GM12878 (cell line): ENCODE measurements at regions not wholly inside any gene's neighbourhood (a gene's known extent, or its start where the extent isn't known, plus 50 kb on each side); places are given as distances from the start of the nearest gene placed in this dataset.

Experiments used
- ATAC-seq: fragments of 200-7000 bp; cut with Tn5 transposase; 3 replicates; pipeline ENCODE4 v1.9.1; 2020; ENCODE audit warnings: mild to moderate bottlenecking, moderate library complexity
- BruUV-seq: library from RNA; stranded (reverse); fragments of 400-500 nt; replicated peaks from 2 replicates; lab custom pipeline; 2021; lab: Mats Ljungman, UMichigan
- CTCF ChIA-PET: fragments of 300-600 bp; sonication (Branson Sonifier 250); formaldehyde crosslinking; extraction: SDS; loops from one replicate; lab custom pipeline; 2021; ENCODE audit warnings: inconsistent platforms; lab: Yijun Ruan, JAX
- POLR2A ChIA-PET: fragments of 350-600 bp; formaldehyde crosslinking; extraction: SDS; loops from one replicate; lab custom pipeline; 2021; ENCODE audit warnings: inconsistent platforms; lab: Charles Lee
- RAD21 ChIA-PET: fragments of 300-600 bp; sonication (Branson Sonifier 250); formaldehyde crosslinking; loops from one replicate; lab custom pipeline; 2023; ENCODE audit warnings: antibody characterized with exemption; ENCODE audit not compliant: unreplicated experiment; lab: Charles Lee
- SMC1A ChIA-PET: fragments of 300-600 bp; sonication (Branson Sonifier 250); formaldehyde crosslinking; loops from one replicate; lab custom pipeline; 2023; ENCODE audit not compliant: unreplicated experiment, uncharacterized antibody; lab: Charles Lee
- DNase-seq: peaks from one replicate; pipeline ENCODE4 v3.0.0-alpha.2; 2011; ENCODE audit warnings: low read depth, low spot score
- FAIRE-seq: peaks from 3 replicates; lab custom pipeline; 2011; peaks lifted over from hg19 to GRCh38; lab: Jason Lieb, UNC
- H2AFZ ChIP-seq: 2 replicates; pipeline ENCODE4 v1.6.0; 2011; ENCODE audit warnings: low read depth, low read length, control low read depth; ENCODE audit not compliant: control insufficient read depth
- H3K27ac ChIP-seq: 2 replicates; pipeline ENCODE4 v1.5.1; 2011; ENCODE audit warnings: control low read depth; ENCODE audit not compliant: control insufficient read depth, insufficient read depth
- H3K27me3 ChIP-seq, 2 experiments: replicated peaks in 1 of 2; 2 replicates each; pipeline versions ENCODE4 v1.6.0 to v1.6.1; 2011; ENCODE audit warnings: low read length in 1 of 2; ENCODE audit not compliant: control insufficient read depth in 2 of 2, insufficient read depth in 2 of 2
- H3K36me3 ChIP-seq, 2 experiments: 2 replicates each; pipeline ENCODE4 v1.5.1; 2011; ENCODE audit warnings: low read length in 1 of 2; ENCODE audit not compliant: control insufficient read depth in 2 of 2, insufficient read depth in 2 of 2
- H3K4me1 ChIP-seq: 2 replicates; pipeline ENCODE4 v1.6.1; 2011; ENCODE audit warnings: mild to moderate bottlenecking, low read length, moderate library complexity, mixed read lengths; ENCODE audit not compliant: control insufficient read depth, insufficient read depth
- H3K4me2 ChIP-seq: 2 replicates; pipeline ENCODE4 v1.6.0; 2011; ENCODE audit warnings: control low read depth; ENCODE audit not compliant: control insufficient read depth, insufficient read depth
- H3K4me3 ChIP-seq: fragments of 200-600 bp; sonication (generic); 2 replicates; pipeline ENCODE4 v1.5.1; 2016
- H3K79me2 ChIP-seq: 2 replicates; pipeline ENCODE4 v1.6.0; 2011; ENCODE audit warnings: low read length; ENCODE audit not compliant: control insufficient read depth, insufficient read depth
- H3K9ac ChIP-seq: 2 replicates; pipeline ENCODE4 v1.8.0; 2011; ENCODE audit warnings: low read length, control low read depth, mixed read lengths; ENCODE audit not compliant: control insufficient read depth, insufficient read depth
- H3K9me3 ChIP-seq: replicated peaks from 3 replicates; pipeline ENCODE4 v1.5.1; 2011; ENCODE audit warnings: mild to moderate bottlenecking, low read length; ENCODE audit not compliant: control insufficient read depth, insufficient read depth
- H4K20me1 ChIP-seq: 2 replicates; pipeline ENCODE4 v1.6.0; 2011; ENCODE audit not compliant: control insufficient read depth, insufficient read depth
- BCL11A ChIP-seq: IDR thresholded peaks from 2 replicates; pipeline ENCODE4 v1.6.1; 2011; ENCODE audit warnings: low read depth, low read length
- DPF2 ChIP-seq: fragments of 450-650 bp; IDR thresholded peaks from 2 replicates; pipeline ENCODE4 v1.6.1; 2017; ENCODE audit warnings: mild to moderate bottlenecking
- HSF1 ChIP-seq: fragments of 150-350 bp; IDR thresholded peaks from 2 replicates; pipeline ENCODE4 v1.6.1; 2014; ENCODE audit warnings: mild to moderate bottlenecking, low read depth, low read length
- NFIC ChIP-seq: IDR thresholded peaks from 2 replicates; pipeline ENCODE4 v1.6.1; 2012; ENCODE audit warnings: low read depth, mild to moderate bottlenecking, inconsistent platforms, low read length, moderate library complexity
- PML ChIP-seq: IDR thresholded peaks from 2 replicates; pipeline ENCODE4 v1.6.1; 2012; ENCODE audit warnings: low read length, inconsistent platforms
- SMC3 ChIP-seq: IDR thresholded peaks from 2 replicates; pipeline ENCODE4 v1.6.1; 2011; ENCODE audit warnings: low read length, improper control_type of control experiment, borderline replicate concordance
- TCF12 ChIP-seq: IDR thresholded peaks from 2 replicates; pipeline ENCODE4 v1.6.1; 2011; ENCODE audit warnings: low read depth, mild to moderate bottlenecking, low read length
- ZNF622 ChIP-seq: fragments of 450-650 bp; IDR thresholded peaks from 2 replicates; pipeline ENCODE4 v1.6.1; 2017; ENCODE audit warnings: mild to moderate bottlenecking, inconsistent platforms
- WGBS: methylation state at CpG from one replicate; pipeline ENCODE4 v1.1.6; 2016; ENCODE audit warnings: low lambda C conversion rate; ENCODE audit not compliant: insufficient replicate concordance, insufficient coverage; ENCODE audit errors: missing lambda C conversion rate; 5-methylcytosine and 5-hydroxymethylcytosine counted together
- in situ Hi-C: fragments of 300-500 bp; cut with MboI; formaldehyde crosslinking; loops from 9 replicates; pipeline ENCODE4 v1.14.3; 2018; ENCODE audit warnings: mixed read lengths
- intact Hi-C: fragments of 100-400 bp; cut with micrococcal nuclease; formaldehyde crosslinking; loops from one replicate; pipeline ENCODE4 v1.14.2; 2022; ENCODE audit not compliant: unreplicated experiment
- TF ChIP-seq, protein P1 (sequence below): IDR thresholded peaks from 2 replicates; pipeline ENCODE4 v1.6.1; 2011; ENCODE audit warnings: borderline replicate concordance, low read depth, mild to moderate bottlenecking, moderate library complexity, mixed read lengths, low read length; ENCODE audit not compliant: insufficient read depth; ENCODE audit errors: extremely low read length
- TF ChIP-seq, protein P2 (sequence below): IDR thresholded peaks from 2 replicates; pipeline ENCODE4 v1.6.1; 2011; ENCODE audit warnings: low read depth, low read length, improper control_type of control experiment, borderline replicate concordance

GRCh38 chrX:95427389-95427788 is 1257.3 kb upstream of the DIAPH2 start:
- no peak for FAIRE-seq
- no peaks in the 10 kb centered on the region for H4K20me1 ChIP-seq
- H3K79me2 ChIP-seq: no peaks in the 10 kb centered on the region
- no peak overlapping the region for H3K4me2 ChIP-seq
- H3K4me1 ChIP-seq: no peaks in the 10 kb centered on the region
- in situ Hi-C loops: no loop called here
- H3K27me3 ChIP-seq: no peaks in the 10 kb centered on the region
- ChIA-PET SMC1A (no interaction called here), CTCF (no interaction called here), RAD21 (no interaction called here), POLR2A (no interaction called here)
- H3K27ac ChIP-seq: no peak overlapping the region
- no peak for TF ChIP-seq DPF2
- TF ChIP-seq TCF12: no peak
- no peak for TF ChIP-seq PML
- TF ChIP-seq, protein P1, sequence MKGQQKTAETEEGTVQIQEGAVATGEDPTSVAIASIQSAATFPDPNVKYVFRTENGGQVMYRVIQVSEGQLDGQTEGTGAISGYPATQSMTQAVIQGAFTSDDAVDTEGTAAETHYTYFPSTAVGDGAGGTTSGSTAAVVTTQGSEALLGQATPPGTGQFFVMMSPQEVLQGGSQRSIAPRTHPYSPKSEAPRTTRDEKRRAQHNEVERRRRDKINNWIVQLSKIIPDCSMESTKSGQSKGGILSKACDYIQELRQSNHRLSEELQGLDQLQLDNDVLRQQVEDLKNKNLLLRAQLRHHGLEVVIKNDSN: no peak
- no peak for TF ChIP-seq BCL11A
- no peak for TF ChIP-seq NFIC
- TF ChIP-seq ZNF622: no peak
- TF ChIP-seq HSF1: no peak
- TF ChIP-seq, protein P2, sequence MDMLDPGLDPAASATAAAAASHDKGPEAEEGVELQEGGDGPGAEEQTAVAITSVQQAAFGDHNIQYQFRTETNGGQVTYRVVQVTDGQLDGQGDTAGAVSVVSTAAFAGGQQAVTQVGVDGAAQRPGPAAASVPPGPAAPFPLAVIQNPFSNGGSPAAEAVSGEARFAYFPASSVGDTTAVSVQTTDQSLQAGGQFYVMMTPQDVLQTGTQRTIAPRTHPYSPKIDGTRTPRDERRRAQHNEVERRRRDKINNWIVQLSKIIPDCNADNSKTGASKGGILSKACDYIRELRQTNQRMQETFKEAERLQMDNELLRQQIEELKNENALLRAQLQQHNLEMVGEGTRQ: no peak
- no peak for TF ChIP-seq SMC3
- no peak overlapping the region for H3K4me3 ChIP-seq
- no peak for ATAC-seq
- intact Hi-C loops: no loop called here
- DNase-seq: no peak
- no peak overlapping the region for H3K9ac ChIP-seq
- no peak overlapping the region for H2AFZ ChIP-seq
- 43% methylated on average over 2 of the region's 2 CpGs for WGBS
- H3K9me3 ChIP-seq: no peaks in the 10 kb centered on the region
- H3K36me3 ChIP-seq: no peaks in the 10 kb centered on the region
- no TSS peak for BruUV-seq
